Mesenchymal stem cell (in vitro differentiated cells and primary cell): ENCODE measurements at regions not wholly inside any gene's neighbourhood (a gene's known extent, or its start where the extent isn't known, plus 50 kb on each side); places are given as distances from the start of the nearest gene placed in this dataset.

Experiments used
- DNase-seq: peaks from one replicate; pipeline ENCODE4 v3.0.0-alpha.2; 2013
- H2AFZ ChIP-seq: one replicate; pipeline ENCODE4 v1.6.1; 2013; ENCODE audit warnings: low read depth, mild to moderate bottlenecking, control low read depth, inconsistent platforms, low read length, moderate library complexity
- H2AK5ac ChIP-seq: 2 replicates; pipeline ENCODE4 v1.6.1; 2013; ENCODE audit warnings: low read length, moderate library complexity, mild to moderate bottlenecking, inconsistent platforms; ENCODE audit not compliant: severe bottlenecking
- H2BK120ac ChIP-seq: one replicate; pipeline ENCODE4 v1.6.1; 2013; ENCODE audit warnings: low read depth, mild to moderate bottlenecking, inconsistent platforms, low read length, moderate library complexity
- H2BK12ac ChIP-seq, 2 experiments: one replicate each; pipeline ENCODE4 v1.6.1; 2013; ENCODE audit warnings: inconsistent platforms in 2 of 2, low read length in 2 of 2, mild to moderate bottlenecking in 2 of 2, moderate library complexity in 2 of 2, control low read depth in 1 of 2
- H2BK15ac ChIP-seq: one replicate; pipeline ENCODE4 v1.6.1; 2013; ENCODE audit warnings: mild to moderate bottlenecking, low read depth, inconsistent platforms; ENCODE audit not compliant: poor library complexity, severe bottlenecking
- H2BK5ac ChIP-seq: 2 replicates; pipeline ENCODE4 v1.6.1; 2013; ENCODE audit warnings: low read depth, mild to moderate bottlenecking, low read length, control low read depth, inconsistent platforms; ENCODE audit not compliant: poor library complexity, severe bottlenecking
- H3K14ac ChIP-seq, 2 experiments: one replicate each; pipeline ENCODE4 v1.6.1; 2013; ENCODE audit warnings: inconsistent platforms in 2 of 2, low read length in 2 of 2, control low read depth in 1 of 2, mild to moderate bottlenecking in 1 of 2, moderate library complexity in 1 of 2
- H3K18ac ChIP-seq, 2 experiments: one replicate each; pipeline ENCODE4 v1.6.1; 2013; ENCODE audit warnings: inconsistent platforms in 2 of 2, low read length in 2 of 2, control low read depth in 1 of 2, low read depth in 1 of 2, mild to moderate bottlenecking in 1 of 2
- H3K23ac ChIP-seq, 2 experiments: one replicate each; pipeline ENCODE4 v1.6.1; 2013; ENCODE audit warnings: inconsistent platforms in 2 of 2, low read length in 2 of 2, mild to moderate bottlenecking in 2 of 2, moderate library complexity in 2 of 2, control low read depth in 1 of 2
- H3K27ac ChIP-seq: 2 replicates; pipeline ENCODE4 v1.5.1; 2013; ENCODE audit warnings: mild to moderate bottlenecking, moderate library complexity, low read length, control low read depth, inconsistent platforms; ENCODE audit not compliant: poor library complexity, severe bottlenecking
- H3K27me3 ChIP-seq, 2 experiments: 2 replicates each; pipeline versions ENCODE4 v1.6.1 to v1.7.0; 2013; ENCODE audit warnings: low read length in 2 of 2, mild to moderate bottlenecking in 2 of 2, moderate library complexity in 2 of 2, control low read depth in 1 of 2, inconsistent platforms in 1 of 2; ENCODE audit not compliant: control insufficient read depth in 1 of 2, insufficient read depth in 1 of 2
- H3K36me3 ChIP-seq, 2 experiments: 2 replicates each; pipeline versions ENCODE4 v1.6.1 to v1.7.0; 2013; ENCODE audit warnings: low read length in 2 of 2, control low read depth in 1 of 2, inconsistent platforms in 1 of 2, low read depth in 1 of 2, mild to moderate bottlenecking in 1 of 2; ENCODE audit not compliant: insufficient read depth in 2 of 2, control insufficient read depth in 1 of 2
- H3K4ac ChIP-seq, 2 experiments: one replicate each; pipeline ENCODE4 v1.6.1; 2013; ENCODE audit warnings: inconsistent platforms in 2 of 2, low read length in 2 of 2, mild to moderate bottlenecking in 2 of 2, moderate library complexity in 2 of 2, control low read depth in 1 of 2, low read depth in 1 of 2
- H3K4me1 ChIP-seq: 2 replicates; pipeline ENCODE4 v1.6.1; 2013; ENCODE audit warnings: low read depth, low read length, control low read depth; ENCODE audit not compliant: control insufficient read depth, insufficient read depth
- H3K4me2 ChIP-seq: 2 replicates; pipeline ENCODE4 v1.6.1; 2013; ENCODE audit warnings: low read length, mild to moderate bottlenecking, inconsistent platforms; ENCODE audit not compliant: poor library complexity, severe bottlenecking
- H3K4me3 ChIP-seq, 2 experiments: 2 replicates each; pipeline versions ENCODE4 v1.5.1 to v1.7.0; 2013; ENCODE audit warnings: low read length in 2 of 2, mild to moderate bottlenecking in 2 of 2, control low read depth in 1 of 2, low read depth in 1 of 2; ENCODE audit not compliant: insufficient read depth in 1 of 2
- H3K79me1 ChIP-seq: replicated peaks from 2 replicates; pipeline ENCODE4 v1.6.1; 2013; ENCODE audit warnings: mild to moderate bottlenecking, control low read depth, low read length, inconsistent platforms; ENCODE audit not compliant: poor library complexity, severe bottlenecking
- H3K9ac ChIP-seq: 2 replicates; pipeline ENCODE4 v1.7.0; 2013; ENCODE audit warnings: mild to moderate bottlenecking, low read length, moderate library complexity
- H3K9me3 ChIP-seq: 2 replicates; pipeline ENCODE4 v1.7.0; 2013; ENCODE audit warnings: mild to moderate bottlenecking, low read length; ENCODE audit not compliant: control insufficient read depth
- H4K8ac ChIP-seq: one replicate; pipeline ENCODE4 v1.6.1; 2013; ENCODE audit warnings: inconsistent platforms, mild to moderate bottlenecking, low read length, moderate library complexity
- H4K91ac ChIP-seq: one replicate; pipeline ENCODE4 v1.6.1; 2013; ENCODE audit warnings: mild to moderate bottlenecking, low read length, inconsistent platforms
- WGBS: methylation state at CpG from one replicate; pipeline ENCODE4 v1.1.7; 2013; ENCODE audit warnings: mixed read lengths; 5-methylcytosine and 5-hydroxymethylcytosine counted together

GRCh38 chr6:25176466-25176865, 102.7 kb upstream of the CARMIL1 start:
- Histone ChIP-seq H4K91ac (no peak overlapping the region), H3K23ac (no peak overlapping the region), H3K14ac (no peak overlapping the region), H3K36me3 (no peaks in the 10 kb centered on the region), H3K27me3 (no peaks in the 10 kb centered on the region), H4K8ac (no peak overlapping the region), H3K18ac (peak overlapping the region in 1 of 2 experiments; percentile 66), H2AK5ac (no peak overlapping the region), H2BK12ac (no peak overlapping the region), H3K4me1 (peaks cover 4% of the 10 kb centered on the region), H3K9ac (no peak overlapping the region), H3K79me1 (no peaks in the 10 kb centered on the region), H3K4me3 (no peak overlapping the region), H2BK120ac (no peak overlapping the region), H2AFZ (no peak overlapping the region), H3K9me3 (no peaks in the 10 kb centered on the region), H2BK15ac (no peak overlapping the region), H3K27ac (no peak overlapping the region), H2BK5ac (no peak overlapping the region), H3K4me2 (no peak overlapping the region), H3K4ac (no peak overlapping the region)
- no peak for DNase-seq

GRCh38 chr6:25177500-25178028, 101.6 kb upstream of the CARMIL1 start:
- Histone ChIP-seq H3K79me1 (no peaks in the 10 kb centered on the region), H3K4me1 (peaks cover 4% of the 10 kb centered on the region), H3K27ac (no peak overlapping the region), H4K91ac (no peak overlapping the region), H2BK5ac (no peak overlapping the region), H2BK120ac (no peak overlapping the region), H3K36me3 (no peaks in the 10 kb centered on the region), H3K14ac (no peak overlapping the region), H3K27me3 (no peaks in the 10 kb centered on the region), H3K9me3 (no peaks in the 10 kb centered on the region), H3K4me3 (no peak overlapping the region), H3K4me2 (no peak overlapping the region), H3K9ac (no peak overlapping the region), H2AK5ac (no peak overlapping the region), H2AFZ (no peak overlapping the region), H4K8ac (no peak overlapping the region), H2BK15ac (no peak overlapping the region), H2BK12ac (no peak overlapping the region), H3K18ac (no peak overlapping the region), H3K4ac (no peak overlapping the region), H3K23ac (no peak overlapping the region)
- WGBS, result no CpG with 5 or more reads among the region's 1 CpG
- no peak for DNase-seq

- Histone ChIP-seq H2BK12ac (peak overlapping the region; percentile 3 to 23), H3K4me3 (no peak overlapping the region), H3K4me1 (peaks cover 3% of the 10 kb centered on the region), H3K4ac (peak overlapping the region in 1 of 2 experiments; percentile 95), H3K4me2 (no peak overlapping the region), H2AK5ac (no peak overlapping the region), H3K14ac (no peak overlapping the region), H2BK5ac (no peak overlapping the region), H2BK120ac (peak overlapping the region; percentile 39), H4K91ac (no peak overlapping the region), H3K27me3 (no peaks in the 10 kb centered on the region), H3K27ac (no peak overlapping the region), H4K8ac (no peak overlapping the region), H3K36me3 (no peaks in the 10 kb centered on the region), H2BK15ac (peak overlapping the region; percentile 73), H3K79me1 (no peaks in the 10 kb centered on the region), H3K18ac (peak overlapping the region; percentile 8 to 78), H2AFZ (no peak overlapping the region), H3K9ac (peak overlapping the region; percentile 63), H3K23ac (no peak overlapping the region), H3K9me3 (no peaks in the 10 kb centered on the region)
- WGBS, result 54% methylated on average over 8 of the region's 8 CpGs
- DNase-seq, result peak; percentile 28
These were observed 100.7 kb upstream of the CARMIL1 start for GRCh38 chr6:25178336-25179035.

GRCh38 chr6:25179051-25179778, 100.0 kb upstream of the CARMIL1 start:
- H3K4me3 ChIP-seq, result no peak overlapping the region
- peak overlapping the region; percentile 63 for H3K9ac ChIP-seq
- no peak overlapping the region for H4K91ac ChIP-seq
- H2AK5ac ChIP-seq, result no peak overlapping the region
- peak; percentile 95 for DNase-seq
- H3K14ac ChIP-seq, result no peak overlapping the region
- no peak overlapping the region for H4K8ac ChIP-seq
- H3K9me3 ChIP-seq, result no peaks in the 10 kb centered on the region
- no peak overlapping the region for H2BK12ac ChIP-seq
- no peak overlapping the region for H2BK15ac ChIP-seq
- H3K27ac ChIP-seq, result no peak overlapping the region
- H3K4ac ChIP-seq, result no peak overlapping the region
- no peaks in the 10 kb centered on the region for H3K27me3 ChIP-seq
- no peak overlapping the region for H2AFZ ChIP-seq
- H3K18ac ChIP-seq, result no peak overlapping the region
- peak overlapping the region; percentile 39 for H2BK120ac ChIP-seq
- no peak overlapping the region for H3K23ac ChIP-seq
- H3K79me1 ChIP-seq, result no peaks in the 10 kb centered on the region
- 0% methylated on average over 2 of the region's 4 CpGs for WGBS
- no peak overlapping the region for H2BK5ac ChIP-seq
- H3K4me2 ChIP-seq, result no peak overlapping the region
- no peaks in the 10 kb centered on the region for H3K36me3 ChIP-seq
- peaks cover 2% of the 10 kb centered on the region for H3K4me1 ChIP-seq
